K562 (cell line): ENCODE measurements at regions not wholly inside any gene's neighbourhood (a gene's known extent, or its start where the extent isn't known, plus 50 kb on each side); places are given as distances from the start of the nearest gene placed in this dataset.

ENCODE experiments used
- ATAC-seq: fragments of 200-7000 bp; cut with Tn5 transposase; 3 replicates; pipeline ENCODE4 v1.9.1; 2020; ENCODE audit warnings: moderate library complexity
- BruUV-seq: library from RNA; stranded (reverse); fragments of 400-500 nt; replicated peaks from 2 replicates; lab custom pipeline; 2021; lab: Mats Ljungman, UMichigan
- CTCF ChIA-PET: fragments of 300-600 bp; formaldehyde crosslinking; extraction: SDS; loops from one replicate; lab custom pipeline; 2021; ENCODE audit warnings: low intra/inter-chr PET ratio; lab: Yijun Ruan, JAX
- POLR2A ChIA-PET: fragments of 300-600, 350-650 bp; sonication (Branson Sonifier 250); formaldehyde crosslinking; extraction: SDS; loops from one replicate; lab custom pipeline; 2021; ENCODE audit warnings: antibody characterized with exemption, inconsistent platforms; lab: Yijun Ruan, JAX
- DNase-seq, 4 experiments: peaks; one replicate each; pipeline versions ENCODE4 v3.0.0 to v3.0.0-alpha.2; 2011 to 2018; ENCODE audit warnings: low spot score in 3 of 4, mixed read lengths in 3 of 4; ENCODE audit errors: extremely low read depth in 1 of 4
- FAIRE-seq: peaks from 2 replicates; lab custom pipeline; 2011; peaks lifted over from hg19 to GRCh38; lab: Jason Lieb, UNC
- H2AFZ ChIP-seq: 2 replicates; pipeline ENCODE4 v1.6.0; 2011; ENCODE audit warnings: low read depth, low read length, control low read depth, inconsistent platforms
- H3K27ac ChIP-seq: fragments of 200-600 bp; 3 replicates; pipeline ENCODE4 v1.8.0; 2011; ENCODE audit warnings: low read depth, mild to moderate bottlenecking, control low read depth, inconsistent platforms, low read length, moderate library complexity, mixed read lengths; ENCODE audit errors: extremely low read depth
- H3K27me3 ChIP-seq, 2 experiments: fragments of 300-600 bp in 1 of 2; 2 replicates in 1 of 2; 3 replicates in 1 of 2; pipeline versions ENCODE4 v1.6.0 to v1.8.0; 2011; ENCODE audit warnings: inconsistent platforms in 2 of 2, low read length in 2 of 2, mild to moderate bottlenecking in 1 of 2, mixed read lengths in 1 of 2, moderate library complexity in 1 of 2; ENCODE audit not compliant: control insufficient read depth in 2 of 2, insufficient read depth in 2 of 2
- H3K36me3 ChIP-seq: fragments of 300-600 bp; 3 replicates; pipeline ENCODE4 v1.8.0; 2011; ENCODE audit warnings: mild to moderate bottlenecking, low read length, inconsistent platforms; ENCODE audit not compliant: control insufficient read depth, insufficient read depth
- H3K4me1 ChIP-seq, 2 experiments: fragments of 200-600 bp in 1 of 2; replicated peaks in 1 of 2; 2 replicates in 1 of 2; 3 replicates in 1 of 2; pipeline versions ENCODE4 v1.5.1 to v1.8.0; 2011; ENCODE audit warnings: inconsistent platforms in 2 of 2, low read length in 2 of 2, mild to moderate bottlenecking in 1 of 2, mixed read lengths in 1 of 2, moderate library complexity in 1 of 2; ENCODE audit not compliant: control insufficient read depth in 2 of 2, insufficient read depth in 2 of 2
- H3K4me2 ChIP-seq: 2 replicates; pipeline ENCODE4 v1.6.1; 2011; ENCODE audit warnings: low read length, control low read depth, inconsistent platforms, mixed read lengths; ENCODE audit not compliant: insufficient read depth
- H3K4me3 ChIP-seq: fragments of 200-600 bp; sonication (generic), shearing (Covaris generic); 2 replicates; pipeline ENCODE4 v1.5.1; 2016; ENCODE audit warnings: control low read depth, inconsistent platforms
- H3K79me2 ChIP-seq: fragments of 200-600 bp; 3 replicates; pipeline ENCODE4 v1.8.0; 2011; ENCODE audit warnings: low read length, inconsistent platforms; ENCODE audit not compliant: control insufficient read depth, insufficient read depth
- H3K9ac ChIP-seq, 2 experiments: 2 replicates each; pipeline versions ENCODE4 v1.6.0 to v1.6.1; 2011; ENCODE audit warnings: low read depth in 2 of 2, low read length in 2 of 2, control low read depth in 1 of 2, inconsistent platforms in 1 of 2, mild to moderate bottlenecking in 1 of 2, mixed read lengths in 1 of 2; ENCODE audit not compliant: insufficient read depth in 1 of 2
- H3K9me1 ChIP-seq: one replicate; pipeline ENCODE4 v1.6.0; 2011; ENCODE audit warnings: inconsistent platforms, mild to moderate bottlenecking, low read length, moderate library complexity; ENCODE audit not compliant: control insufficient read depth, insufficient read depth
- H3K9me3 ChIP-seq: replicated peaks from 2 replicates; pipeline ENCODE4 v1.5.1; 2011; ENCODE audit warnings: low read depth, low read length, inconsistent platforms; ENCODE audit not compliant: control insufficient read depth, insufficient read depth
- H4K20me1 ChIP-seq: replicated peaks from 2 replicates; pipeline ENCODE4 v1.6.1; 2011; ENCODE audit warnings: low read length, inconsistent platforms, mixed read lengths; ENCODE audit not compliant: control insufficient read depth, insufficient read depth
- ADNP ChIP-seq: fragments of 200-800 bp; sonication (Bioruptor generic); IDR thresholded peaks from 2 replicates; pipeline ENCODE4 v1.6.1; 2016; ENCODE audit warnings: missing genetic modification characterization, missing compliant biosample characterization
- BHLHE40 ChIP-seq: IDR thresholded peaks from 2 replicates; pipeline ENCODE4 v1.6.1; 2011; ENCODE audit warnings: low read length, improper control_type of control experiment
- E4F1 ChIP-seq: fragments of 250-450 bp; sonication (Bioruptor Pico); IDR thresholded peaks from 2 replicates; pipeline ENCODE4 v1.5.0; 2021; ENCODE audit warnings: mild to moderate bottlenecking, borderline replicate concordance
- HDAC1 ChIP-seq, 2 experiments: fragments of 450-650 bp; IDR thresholded peaks; 2 replicates each; pipeline ENCODE4 v1.6.1; 2016 to 2017; ENCODE audit warnings: inconsistent platforms in 1 of 2, mild to moderate bottlenecking in 1 of 2, moderate library complexity in 1 of 2
- HDAC2 ChIP-seq: fragments of 450-650 bp; IDR thresholded peaks from 2 replicates; pipeline ENCODE4 v1.6.1; 2016; ENCODE audit warnings: mild to moderate bottlenecking
- NCOA2 ChIP-seq, 2 experiments: fragments of 450-650 bp; IDR thresholded peaks; 2 replicates each; pipeline ENCODE4 v1.6.1; 2018; ENCODE audit warnings: mild to moderate bottlenecking in 2 of 2, moderate library complexity in 1 of 2; ENCODE audit not compliant: partially characterized antibody in 2 of 2
- NFIX ChIP-seq: fragments of 250-450 bp; sonication (Bioruptor Pico); IDR thresholded peaks from 2 replicates; pipeline ENCODE4 v1.4.0; 2020; ENCODE audit warnings: low read depth, mild to moderate bottlenecking, moderate library complexity
- NKRF ChIP-seq: fragments of 450-650 bp; IDR thresholded peaks from 2 replicates; pipeline ENCODE4 v1.6.1; 2016; ENCODE audit warnings: borderline replicate concordance
- PPARD ChIP-seq: fragments of 250-450 bp; sonication (Bioruptor Pico); IDR thresholded peaks from 2 replicates; pipeline ENCODE4 v1.8.0; 2022; ENCODE audit warnings: inconsistent platforms, mild to moderate bottlenecking, moderate library complexity
- RBM34 ChIP-seq: fragments of 200-400 bp; formaldehyde crosslinking; IDR thresholded peaks from 2 replicates; pipeline ENCODE4 v1.6.1; 2018; ENCODE audit warnings: low read length, borderline replicate concordance; ENCODE audit not compliant: insufficient read depth
- RFX1 ChIP-seq: fragments of 450-650 bp; IDR thresholded peaks from 2 replicates; pipeline ENCODE4 v1.6.1; 2016; ENCODE audit warnings: mild to moderate bottlenecking, moderate library complexity
- TAF1 ChIP-seq: IDR thresholded peaks from 2 replicates; pipeline ENCODE4 v1.6.1; 2011; ENCODE audit warnings: mild to moderate bottlenecking, low read length, moderate library complexity; ENCODE audit not compliant: insufficient read depth, control insufficient read depth, severe bottlenecking; ENCODE audit errors: extremely low read depth
- TEAD4 ChIP-seq, 2 experiments: sonication (generic) in 1 of 2; formaldehyde crosslinking in 1 of 2; IDR thresholded peaks; 2 replicates each; pipeline versions ENCODE4 v1.6.1 to v1.8.0; 2012 to 2022; ENCODE audit warnings: borderline replicate concordance in 1 of 2, inconsistent platforms in 1 of 2, low read length in 1 of 2, mild to moderate bottlenecking in 1 of 2, missing genetic modification reagents in 1 of 2
- THRB ChIP-seq: fragments of 450-650 bp; formaldehyde crosslinking; conservative IDR thresholded peaks from 2 replicates; pipeline ENCODE4 v1.4.0; 2022; ENCODE audit warnings: mild to moderate bottlenecking, missing genetic modification characterization
- ZNF239 ChIP-seq: fragments of 250-450 bp; sonication (Bioruptor Pico); IDR thresholded peaks from 2 replicates; pipeline ENCODE4 v1.4.0; 2020; ENCODE audit warnings: mild to moderate bottlenecking
- ZNF551 ChIP-seq: fragments of 250-450 bp; sonication (Bioruptor Pico); IDR thresholded peaks from 2 replicates; pipeline ENCODE4 v1.5.0; 2021; ENCODE audit warnings: mild to moderate bottlenecking, moderate library complexity
- WGBS: fragments of 100-300 bp; shearing (Covaris generic); methylation state at CpG from one replicate; pipeline ENCODE4 v1.1.6; 2016; ENCODE audit warnings: low coverage, mixed read lengths; ENCODE audit not compliant: insufficient coverage; ENCODE audit errors: missing lambda C conversion rate; 5-methylcytosine and 5-hydroxymethylcytosine counted together
- in situ Hi-C: fragments of 300-500 bp; cut with MboI; formaldehyde crosslinking; loops from 4 replicates; pipeline ENCODE4 v1.15.0; 2018; ENCODE audit warnings: inconsistent platforms, mixed read lengths
- intact Hi-C: fragments of 100-400 bp; cut with micrococcal nuclease; formaldehyde crosslinking; loops from 2 replicates; pipeline ENCODE4 v1.14.2; 2022

GRCh38 chr3:30502051-30502741 lies 104.2 kb upstream of the TGFBR2 start:
- BruUV-seq: no TSS peak
- Histone ChIP-seq H4K20me1 (no peaks in the 10 kb centered on the region), H3K79me2 (no peaks in the 10 kb centered on the region), H3K4me2 (no peak overlapping the region), H3K9me3 (no peaks in the 10 kb centered on the region), H3K4me1 (no peaks in the 10 kb centered on the region), H3K9ac (no peak overlapping the region), H3K4me3 (no peak overlapping the region), H3K27ac (no peak overlapping the region), H2AFZ (no peak overlapping the region), H3K9me1 (no peaks in the 10 kb centered on the region), H3K27me3 (no peaks in the 10 kb centered on the region), H3K36me3 (no peaks in the 10 kb centered on the region)
- ChIA-PET CTCF (no interaction called here), POLR2A (no interaction called here)
- WGBS: 2% methylated on average over 2 of the region's 2 CpGs
- DNase-seq (no peak), ATAC-seq (no peak), FAIRE-seq (no peak)
- intact Hi-C loops (no loop called here), in situ Hi-C loops (no loop called here)
- no peak for TF ChIP-seq RBM34
- TF ChIP-seq E4F1: no peak
- TF ChIP-seq HDAC2: no peak
- no peak for TF ChIP-seq TEAD4 (IDR thresholded peaks at IDR 0.05; ENCODE audit: low read length)
- no peak for TF ChIP-seq TEAD4 (CRISPR knock-in tag; IDR thresholded peaks at IDR 0.05; ENCODE audit: borderline replicate concordance)
- no peak for TF ChIP-seq HDAC1 (IDR thresholded peaks at IDR 0.05)
- no peak for TF ChIP-seq NFIX (CRISPR knock-in tag)
- no peak for TF ChIP-seq ZNF239 (CRISPR knock-in tag)
- TF ChIP-seq RFX1: no peak
- no peak for TF ChIP-seq NKRF
- TF ChIP-seq ZNF551 (CRISPR knock-in tag): no peak
- no peak for TF ChIP-seq THRB (CRISPR knock-in tag)
- no peak for TF ChIP-seq ADNP
- no peak for TF ChIP-seq NCOA2 (IDR thresholded peaks at IDR 0.05; ENCODE audit: partially characterized antibody in 2 of 2)
- TF ChIP-seq BHLHE40: no peak
- TF ChIP-seq PPARD (CRISPR knock-in tag): no peak
- TF ChIP-seq TAF1: no peak
